ENCODE measurements at regions not wholly inside any gene's neighbourhood (a gene's known extent, or its start where the extent isn't known, plus 50 kb on each side); places are given as distances from the start of the nearest gene placed in this dataset.
"Not testable (repeated sequence)": the region's sequence is repeated elsewhere in the genome, so short reads cannot be mapped to it uniquely, and the experiment has no call there.

DNA sequence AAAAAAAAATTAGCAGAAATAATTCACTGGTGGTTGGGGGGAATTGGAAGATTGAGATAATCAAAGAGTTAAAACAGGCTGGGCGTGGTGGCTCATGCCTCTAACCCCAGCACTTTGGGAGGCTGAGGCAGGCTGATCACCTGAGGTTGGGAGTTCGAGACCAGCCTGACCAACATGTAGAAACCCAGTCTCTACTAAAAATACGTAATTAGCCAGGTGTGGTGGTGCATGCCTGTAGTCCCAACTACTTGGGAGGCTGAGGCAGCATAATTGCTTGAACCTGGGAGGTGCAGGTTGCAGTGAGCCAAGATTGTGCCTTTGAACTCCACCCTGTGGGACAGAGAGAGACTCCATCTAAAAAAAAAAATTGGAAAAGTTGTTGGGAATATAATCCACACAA is 173.2 kb upstream of the TPTE start:
- not testable (repeated sequence) for TF ChIP-seq POLR2A, POLR2AphosphoS5 (IDR thresholded peaks at IDR 0.05)
- TF ChIP-seq, protein P1, sequence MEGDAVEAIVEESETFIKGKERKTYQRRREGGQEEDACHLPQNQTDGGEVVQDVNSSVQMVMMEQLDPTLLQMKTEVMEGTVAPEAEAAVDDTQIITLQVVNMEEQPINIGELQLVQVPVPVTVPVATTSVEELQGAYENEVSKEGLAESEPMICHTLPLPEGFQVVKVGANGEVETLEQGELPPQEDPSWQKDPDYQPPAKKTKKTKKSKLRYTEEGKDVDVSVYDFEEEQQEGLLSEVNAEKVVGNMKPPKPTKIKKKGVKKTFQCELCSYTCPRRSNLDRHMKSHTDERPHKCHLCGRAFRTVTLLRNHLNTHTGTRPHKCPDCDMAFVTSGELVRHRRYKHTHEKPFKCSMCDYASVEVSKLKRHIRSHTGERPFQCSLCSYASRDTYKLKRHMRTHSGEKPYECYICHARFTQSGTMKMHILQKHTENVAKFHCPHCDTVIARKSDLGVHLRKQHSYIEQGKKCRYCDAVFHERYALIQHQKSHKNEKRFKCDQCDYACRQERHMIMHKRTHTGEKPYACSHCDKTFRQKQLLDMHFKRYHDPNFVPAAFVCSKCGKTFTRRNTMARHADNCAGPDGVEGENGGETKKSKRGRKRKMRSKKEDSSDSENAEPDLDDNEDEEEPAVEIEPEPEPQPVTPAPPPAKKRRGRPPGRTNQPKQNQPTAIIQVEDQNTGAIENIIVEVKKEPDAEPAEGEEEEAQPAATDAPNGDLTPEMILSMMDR (IDR thresholded peaks at IDR 0.05) = not testable (repeated sequence)

Measured in prostate gland (tissue), 2 donors.